ENCODE measurements at regions not wholly inside any gene's neighbourhood (a gene's known extent, or its start where the extent isn't known, plus 50 kb on each side); places are given as distances from the start of the nearest gene placed in this dataset.

DNA sequence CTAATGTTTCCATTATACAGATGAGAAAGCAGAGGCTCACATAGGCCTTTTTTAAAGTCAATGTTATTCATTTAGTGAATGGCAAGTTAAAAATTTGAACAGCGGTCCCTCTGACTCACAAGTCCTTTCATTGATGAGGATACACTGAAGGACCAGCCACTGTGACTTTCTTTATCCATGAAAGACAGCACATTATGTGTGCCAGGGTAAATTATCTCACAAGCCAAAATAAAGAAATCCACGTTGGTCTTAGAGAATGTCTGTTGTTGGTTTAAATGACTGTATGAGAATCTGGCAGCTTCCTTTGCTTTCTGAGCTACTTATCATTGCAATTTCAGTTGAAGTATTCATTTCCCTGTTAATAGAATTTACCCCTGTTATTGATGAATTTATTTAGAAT lies 485.1 kb downstream of the TBL1XR1 start:
- ChIA-PET CTCF (ENCODE audit: low intra/inter-chr PET ratio, low total read pairs) (no interaction called here), POLR2A (no interaction called here)
- no peaks in the 10 kb centered on the region for H3K27me3 ChIP-seq (ENCODE audit: control insufficient read depth in 1 of 2, insufficient read depth in 2 of 2, low read length in 2 of 2)
- no peak overlapping the region for H3K9ac ChIP-seq (ENCODE audit: insufficient read depth, low read depth, low read length)
- no TSS peak for BruUV-seq (replicated peaks)
- no peak overlapping the region for H3K4me3 ChIP-seq (replicated peaks in 1 of 3; ENCODE audit: insufficient read depth in 1 of 3, low read depth in 2 of 3, low read length in 3 of 3)
- 0% methylated on average over 2 of the region's 2 CpGs for WGBS (ENCODE audit: low lambda C conversion rate)
- DNase-seq (ENCODE audit: low spot score) = no peak
- TF ChIP-seq ZHX1 (CRISPR knock-in tag; IDR thresholded peaks at IDR 0.05; ENCODE audit: low read depth) (no peak), FOXO1 (CRISPR knock-in tag; IDR thresholded peaks at IDR 0.05) (no peak), MAZ (IDR thresholded peaks at IDR 0.05; ENCODE audit: borderline replicate concordance, low read depth, low read length) (no peak), MAZ (CRISPR knock-in tag; IDR thresholded peaks at IDR 0.05; ENCODE audit: low read depth) (no peak), MED1 (CRISPR knock-in tag; IDR thresholded peaks at IDR 0.05) (no peak), ZNF326 (CRISPR knock-in tag; IDR thresholded peaks at IDR 0.05; ENCODE audit: borderline replicate concordance) (no peak), ZNF138 (CRISPR knock-in tag; IDR thresholded peaks at IDR 0.05; ENCODE audit: low read depth) (no peak), SNRNP70 (IDR thresholded peaks at IDR 0.05; ENCODE audit: low read depth, low read length) (no peak)
- no peaks in the 10 kb centered on the region for H3K79me2 ChIP-seq (ENCODE audit: insufficient read depth, low read length)
- H4K20me1 ChIP-seq (ENCODE audit: insufficient read depth, low read length) = no peaks in the 10 kb centered on the region
- in situ Hi-C loops (cut with HindIII; ENCODE audit: extremely low pct_ligation_motif_present, low pct_unique_long_range_greater_than_20kb) (no loop called here), intact Hi-C loops (cut with micrococcal nuclease; ENCODE audit: unreplicated experiment) (no loop called here)
- H3K27ac ChIP-seq (ENCODE audit: extremely low read length, insufficient read depth, low read length) = no peak overlapping the region
- no peaks in the 10 kb centered on the region for H3K4me1 ChIP-seq (ENCODE audit: insufficient read depth, low read length)
- no peak for ATAC-seq
- no peak overlapping the region for H3K4me2 ChIP-seq (ENCODE audit: low read depth, low read length)
- H2AFZ ChIP-seq (ENCODE audit: low read length) = no peak overlapping the region
- no peaks in the 10 kb centered on the region for H3K36me3 ChIP-seq (replicated peaks in 1 of 2; ENCODE audit: control insufficient read depth in 1 of 2, insufficient read depth in 2 of 2, low read length in 2 of 2)
- no peak for FAIRE-seq
- H3K9me3 ChIP-seq (ENCODE audit: low read length) = no peaks in the 10 kb centered on the region
